Body of pancreas (tissue), 4 donors: ENCODE measurements at regions not wholly inside any gene's neighbourhood (a gene's known extent, or its start where the extent isn't known, plus 50 kb on each side); places are given as distances from the start of the nearest gene placed in this dataset.

Experiments used
- POLR2A ChIP-seq, 3 donors: fragments of 450-650 bp; IDR thresholded peaks; one replicate each; pipeline ENCODE4 v1.6.1; 2016; ENCODE audit warnings: antibody characterized with exemption in 3 of 3, mild to moderate bottlenecking in 2 of 3
- TF ChIP-seq, protein P1 (sequence below), 7 experiments: fragments of 450-650 bp in 4 of 7; fragments of 200-600 bp in 3 of 7; sonication (generic) in 3 of 7; IDR thresholded peaks; one replicate each; pipeline ENCODE4 v1.5.1; 2016 to 2019; ENCODE audit warnings: antibody characterized with exemption in 7 of 7

DNA sequence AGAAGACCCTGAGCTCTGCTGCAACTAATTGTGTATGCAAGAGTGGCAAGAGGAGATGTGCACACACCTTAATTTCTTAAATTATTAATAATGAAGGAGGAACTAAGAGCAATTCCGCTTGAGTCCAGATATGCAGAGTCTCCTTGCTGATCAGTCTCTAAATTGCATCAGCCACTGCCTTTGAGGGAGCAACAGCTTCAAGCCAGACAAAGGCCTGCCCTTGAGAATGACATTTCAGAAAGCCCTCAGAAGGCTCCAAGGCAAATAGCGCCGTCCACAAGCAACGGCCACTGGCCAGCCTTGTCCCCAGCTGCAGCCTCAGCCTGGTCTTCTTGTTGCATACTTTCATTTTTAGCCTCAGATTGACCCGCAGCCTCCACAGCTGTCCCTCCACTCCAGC, 110.6 kb upstream of the RNF32 start:
- TF ChIP-seq, protein P1, sequence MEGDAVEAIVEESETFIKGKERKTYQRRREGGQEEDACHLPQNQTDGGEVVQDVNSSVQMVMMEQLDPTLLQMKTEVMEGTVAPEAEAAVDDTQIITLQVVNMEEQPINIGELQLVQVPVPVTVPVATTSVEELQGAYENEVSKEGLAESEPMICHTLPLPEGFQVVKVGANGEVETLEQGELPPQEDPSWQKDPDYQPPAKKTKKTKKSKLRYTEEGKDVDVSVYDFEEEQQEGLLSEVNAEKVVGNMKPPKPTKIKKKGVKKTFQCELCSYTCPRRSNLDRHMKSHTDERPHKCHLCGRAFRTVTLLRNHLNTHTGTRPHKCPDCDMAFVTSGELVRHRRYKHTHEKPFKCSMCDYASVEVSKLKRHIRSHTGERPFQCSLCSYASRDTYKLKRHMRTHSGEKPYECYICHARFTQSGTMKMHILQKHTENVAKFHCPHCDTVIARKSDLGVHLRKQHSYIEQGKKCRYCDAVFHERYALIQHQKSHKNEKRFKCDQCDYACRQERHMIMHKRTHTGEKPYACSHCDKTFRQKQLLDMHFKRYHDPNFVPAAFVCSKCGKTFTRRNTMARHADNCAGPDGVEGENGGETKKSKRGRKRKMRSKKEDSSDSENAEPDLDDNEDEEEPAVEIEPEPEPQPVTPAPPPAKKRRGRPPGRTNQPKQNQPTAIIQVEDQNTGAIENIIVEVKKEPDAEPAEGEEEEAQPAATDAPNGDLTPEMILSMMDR (IDR thresholded peaks at IDR 0.05): no peak
- TF ChIP-seq POLR2A (IDR thresholded peaks at IDR 0.05): no peak
